H1 (cell line): ENCODE measurements at regions not wholly inside any gene's neighbourhood (a gene's known extent, or its start where the extent isn't known, plus 50 kb on each side); places are given as distances from the start of the nearest gene placed in this dataset.

Experiments used
- EGR1 ChIP-seq: IDR thresholded peaks from 2 replicates; pipeline ENCODE4 v1.6.1; 2011; ENCODE audit warnings: low read depth, low read length, borderline replicate concordance
- KDM5A ChIP-seq: fragments of 200-600 bp; IDR thresholded peaks from 2 replicates; pipeline ENCODE4 v1.7.1; 2012; ENCODE audit warnings: mild to moderate bottlenecking, low read length, inconsistent platforms, mixed read lengths

GRCh38 chr1:114214016-114214415 is 60.3 kb upstream of the SYT6 start (continued):
- TF ChIP-seq EGR1 = no peak
- no peak for TF ChIP-seq KDM5A
